ENCODE measurements at regions not wholly inside any gene's neighbourhood (a gene's known extent, or its start where the extent isn't known, plus 50 kb on each side); places are given as distances from the start of the nearest gene placed in this dataset.

DNA sequence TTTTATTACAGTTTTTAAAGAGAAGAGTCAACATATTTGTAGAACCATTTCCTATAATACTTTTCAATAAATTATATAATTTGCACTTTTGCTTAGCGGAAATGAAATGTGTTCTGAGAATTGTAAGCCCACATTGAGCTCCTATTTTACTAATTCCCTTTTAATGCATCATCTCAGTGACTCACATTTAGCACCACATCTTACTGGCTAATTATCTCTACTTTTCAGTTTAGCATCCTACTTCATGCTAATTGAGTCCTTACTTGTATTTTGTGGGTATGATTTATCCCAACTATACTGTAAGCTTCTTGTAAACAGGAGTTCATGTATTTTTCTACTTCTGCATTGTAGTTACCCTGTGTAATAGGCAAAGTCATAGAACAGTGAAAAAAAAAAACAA is 67.5 kb downstream of the TMX1 start:
- no peak for DNase-seq (ENCODE audit: low spot score)
- in situ Hi-C loops (cut with MboI; ENCODE audit: low sequenced_read_pairs, unreplicated experiment) = no loop called here
- no peak for TF ChIP-seq CTCF (IDR thresholded peaks at IDR 0.05; ENCODE audit: borderline replicate concordance, control extremely low read depth, extremely low read depth, insufficient read depth, missing control alignments)

- DNase-seq (ENCODE audit: low spot score) = no peak
- no peak for TF ChIP-seq CTCF (IDR thresholded peaks at IDR 0.05; ENCODE audit: borderline replicate concordance, control extremely low read depth, extremely low read depth, insufficient read depth, missing control alignments)
- in situ Hi-C loops (cut with MboI; ENCODE audit: low sequenced_read_pairs, unreplicated experiment) = no loop called here
Observed at GRCh38 chr14:51308866-51309265, 68.8 kb downstream of the TMX1 start.

- no peak for DNase-seq (ENCODE audit: low spot score)
- no peak for TF ChIP-seq CTCF (IDR thresholded peaks at IDR 0.05; ENCODE audit: borderline replicate concordance, control extremely low read depth, extremely low read depth, insufficient read depth, missing control alignments)
- in situ Hi-C loops (cut with MboI; ENCODE audit: low sequenced_read_pairs, unreplicated experiment) = no loop called here
Observed at GRCh38 chr14:51310505-51310944, 70.5 kb downstream of the TMX1 start.

- in situ Hi-C loops (cut with MboI; ENCODE audit: low sequenced_read_pairs, unreplicated experiment) = no loop called here
- DNase-seq (ENCODE audit: low spot score) = no peak
- no peak for TF ChIP-seq CTCF (IDR thresholded peaks at IDR 0.05; ENCODE audit: borderline replicate concordance, control extremely low read depth, extremely low read depth, insufficient read depth, missing control alignments)
Observed at GRCh38 chr14:51314321-51315015, 74.4 kb downstream of the TMX1 start.

- DNase-seq (ENCODE audit: low spot score) = no peak
- in situ Hi-C loops (cut with MboI; ENCODE audit: low sequenced_read_pairs, unreplicated experiment) = no loop called here
- TF ChIP-seq CTCF (IDR thresholded peaks at IDR 0.05; ENCODE audit: borderline replicate concordance, control extremely low read depth, extremely low read depth, insufficient read depth, missing control alignments) = no peak
Observed at GRCh38 chr14:51317373-51317772, 77.3 kb downstream of the TMX1 start.

DNA sequence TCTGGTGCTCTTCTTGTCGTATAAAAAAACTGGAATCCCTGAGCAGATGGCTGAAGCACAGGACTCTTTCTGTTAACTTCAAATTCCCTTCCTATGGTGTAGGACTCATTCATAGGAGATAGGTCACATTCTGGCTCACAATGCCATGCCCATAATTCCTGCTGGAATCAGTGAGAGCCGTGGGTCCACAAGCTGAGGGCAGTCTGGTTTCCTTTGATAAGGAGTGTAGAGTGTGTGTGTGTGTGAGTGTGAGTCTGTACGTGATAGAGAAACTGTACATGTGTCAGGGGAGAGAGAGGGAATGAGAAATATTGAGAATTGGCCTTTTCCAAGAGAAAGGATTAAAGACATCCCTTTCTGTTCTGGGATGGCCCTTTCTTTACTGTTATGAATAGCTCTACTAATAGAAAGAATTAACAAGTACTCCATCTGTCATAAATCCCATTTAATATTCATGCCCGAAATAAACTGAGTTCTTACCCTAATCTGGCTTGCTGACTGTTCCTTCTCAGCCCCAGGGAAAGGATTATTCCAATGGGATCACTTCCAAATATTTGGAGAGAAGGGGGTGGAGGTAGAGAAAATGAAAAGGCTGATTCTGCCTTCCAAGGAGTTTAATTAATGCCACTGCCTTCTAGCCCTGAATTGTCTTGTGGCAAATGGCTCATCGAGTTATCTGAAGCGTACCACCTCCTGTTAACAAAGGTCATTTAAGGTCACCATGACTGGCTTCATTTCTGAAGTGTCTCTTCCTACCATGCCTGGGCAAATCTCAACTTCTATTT is 79.0 kb downstream of the TMX1 start:
- in situ Hi-C loops (cut with MboI; ENCODE audit: low sequenced_read_pairs, unreplicated experiment) = no loop called here
- TF ChIP-seq CTCF (IDR thresholded peaks at IDR 0.05; ENCODE audit: borderline replicate concordance, control extremely low read depth, extremely low read depth, insufficient read depth, missing control alignments) = no peak
- no peak for DNase-seq (ENCODE audit: low spot score)

Measured in GM13976 (cell line).